Fibroblast of villous mesenchyme (primary cell): ENCODE measurements at regions not wholly inside any gene's neighbourhood (a gene's known extent, or its start where the extent isn't known, plus 50 kb on each side); places are given as distances from the start of the nearest gene placed in this dataset.

ENCODE experiments used
- DNase-seq: peaks from one replicate; pipeline ENCODE4 v3.0.0-alpha.2; 2010; ENCODE audit warnings: low read depth
- H3K4me3 ChIP-seq: 2 replicates; pipeline ENCODE4 v1.5.1; 2011; ENCODE audit warnings: low read depth, mild to moderate bottlenecking, low read length
- TF ChIP-seq, protein P1 (sequence below): IDR thresholded peaks from 2 replicates; pipeline ENCODE4 v1.5.1; 2012; ENCODE audit warnings: low read depth, mild to moderate bottlenecking, low read length; ENCODE audit not compliant: insufficient read depth

DNA sequence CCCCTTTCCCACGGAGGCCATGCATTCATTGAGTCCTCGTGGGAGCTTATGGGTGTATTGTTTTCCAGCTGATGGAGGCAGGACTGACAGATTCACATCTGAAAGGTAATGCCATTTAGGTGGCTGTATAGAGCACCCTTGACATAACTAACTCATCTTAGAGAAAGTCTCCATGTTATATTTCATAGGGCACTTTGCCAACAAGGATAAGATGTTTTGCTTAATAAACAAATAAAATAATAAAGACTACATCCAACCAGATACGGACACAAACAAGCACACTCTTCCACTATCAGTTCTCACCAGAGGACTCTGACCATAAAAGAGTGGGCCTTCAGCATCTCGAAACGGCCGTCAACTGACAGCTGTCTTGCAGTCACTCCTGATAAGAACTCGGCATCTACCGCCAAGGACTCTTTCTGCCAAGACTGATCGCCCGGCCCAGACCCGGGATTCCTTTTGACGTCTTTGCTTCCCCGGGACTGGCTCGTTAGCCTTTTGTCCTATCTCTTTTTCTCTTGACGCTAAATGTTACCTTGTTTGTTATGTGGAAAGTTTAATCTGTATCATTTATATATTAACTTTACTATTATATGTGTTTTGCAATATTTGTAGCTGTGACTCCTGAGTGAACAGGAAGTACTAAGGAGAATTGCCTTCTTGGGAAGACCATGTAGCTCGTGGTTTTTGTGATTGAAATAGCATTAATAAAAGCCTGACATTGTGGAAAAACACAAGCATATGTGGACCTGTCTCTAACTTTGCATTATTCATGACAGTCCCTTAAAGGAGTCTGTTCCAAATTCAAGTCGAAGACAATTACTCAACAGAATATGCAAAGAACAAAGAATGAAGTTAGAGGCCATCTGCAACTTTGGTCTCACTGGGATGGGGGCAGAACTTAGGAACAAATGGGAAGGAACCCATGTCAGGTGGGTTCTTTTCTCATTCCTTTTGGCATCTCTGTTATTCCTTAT is 195.1 kb downstream of the LPIN1 start:
- DNase-seq, result no peak
- TF ChIP-seq, protein P1, sequence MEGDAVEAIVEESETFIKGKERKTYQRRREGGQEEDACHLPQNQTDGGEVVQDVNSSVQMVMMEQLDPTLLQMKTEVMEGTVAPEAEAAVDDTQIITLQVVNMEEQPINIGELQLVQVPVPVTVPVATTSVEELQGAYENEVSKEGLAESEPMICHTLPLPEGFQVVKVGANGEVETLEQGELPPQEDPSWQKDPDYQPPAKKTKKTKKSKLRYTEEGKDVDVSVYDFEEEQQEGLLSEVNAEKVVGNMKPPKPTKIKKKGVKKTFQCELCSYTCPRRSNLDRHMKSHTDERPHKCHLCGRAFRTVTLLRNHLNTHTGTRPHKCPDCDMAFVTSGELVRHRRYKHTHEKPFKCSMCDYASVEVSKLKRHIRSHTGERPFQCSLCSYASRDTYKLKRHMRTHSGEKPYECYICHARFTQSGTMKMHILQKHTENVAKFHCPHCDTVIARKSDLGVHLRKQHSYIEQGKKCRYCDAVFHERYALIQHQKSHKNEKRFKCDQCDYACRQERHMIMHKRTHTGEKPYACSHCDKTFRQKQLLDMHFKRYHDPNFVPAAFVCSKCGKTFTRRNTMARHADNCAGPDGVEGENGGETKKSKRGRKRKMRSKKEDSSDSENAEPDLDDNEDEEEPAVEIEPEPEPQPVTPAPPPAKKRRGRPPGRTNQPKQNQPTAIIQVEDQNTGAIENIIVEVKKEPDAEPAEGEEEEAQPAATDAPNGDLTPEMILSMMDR, result no peak
- no peak overlapping the region for H3K4me3 ChIP-seq

DNA sequence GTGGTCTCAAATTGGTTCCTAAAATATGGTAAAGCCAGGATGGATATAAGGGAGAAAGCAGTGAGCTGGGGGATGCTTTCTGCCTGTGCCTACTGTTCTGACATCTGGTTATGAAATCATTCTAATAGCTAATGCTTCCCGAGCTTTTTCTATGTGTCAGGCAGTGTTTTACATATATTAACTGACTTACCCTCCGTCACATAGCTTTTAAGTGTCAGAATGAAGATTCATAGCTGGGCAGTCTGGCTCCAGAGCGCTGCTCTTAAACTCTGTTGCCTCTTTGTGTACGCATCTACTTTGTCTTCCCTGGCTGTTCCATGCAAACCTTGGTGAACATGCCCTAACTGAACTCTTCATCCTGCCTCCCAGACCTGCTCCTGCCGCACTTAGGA is 195.7 kb downstream of the LPIN1 start:
- TF ChIP-seq, protein P1, result no peak
- no peak for DNase-seq
- H3K4me3 ChIP-seq, result no peak overlapping the region

DNA sequence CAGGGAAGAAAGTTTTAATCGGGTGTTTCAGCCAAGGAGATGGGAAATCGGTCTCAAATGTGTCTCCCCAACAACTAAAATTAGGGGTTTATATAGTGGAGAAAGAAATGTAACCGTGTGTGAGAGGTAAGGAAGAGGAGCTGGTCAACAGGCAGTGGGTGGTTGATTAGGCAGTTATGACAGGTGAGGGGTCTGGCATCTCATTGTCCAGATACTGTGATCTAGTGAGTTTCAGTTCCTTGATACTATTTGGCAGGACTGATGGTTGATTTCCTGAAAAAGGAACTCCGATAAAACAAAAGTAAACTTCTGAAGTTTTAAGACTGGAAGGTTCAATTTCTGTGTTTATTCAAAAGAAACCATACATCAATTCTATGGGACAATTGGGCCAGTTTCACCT is 197.9 kb downstream of the LPIN1 start:
- TF ChIP-seq, protein P1, result no peak
- no peak for DNase-seq

DNA sequence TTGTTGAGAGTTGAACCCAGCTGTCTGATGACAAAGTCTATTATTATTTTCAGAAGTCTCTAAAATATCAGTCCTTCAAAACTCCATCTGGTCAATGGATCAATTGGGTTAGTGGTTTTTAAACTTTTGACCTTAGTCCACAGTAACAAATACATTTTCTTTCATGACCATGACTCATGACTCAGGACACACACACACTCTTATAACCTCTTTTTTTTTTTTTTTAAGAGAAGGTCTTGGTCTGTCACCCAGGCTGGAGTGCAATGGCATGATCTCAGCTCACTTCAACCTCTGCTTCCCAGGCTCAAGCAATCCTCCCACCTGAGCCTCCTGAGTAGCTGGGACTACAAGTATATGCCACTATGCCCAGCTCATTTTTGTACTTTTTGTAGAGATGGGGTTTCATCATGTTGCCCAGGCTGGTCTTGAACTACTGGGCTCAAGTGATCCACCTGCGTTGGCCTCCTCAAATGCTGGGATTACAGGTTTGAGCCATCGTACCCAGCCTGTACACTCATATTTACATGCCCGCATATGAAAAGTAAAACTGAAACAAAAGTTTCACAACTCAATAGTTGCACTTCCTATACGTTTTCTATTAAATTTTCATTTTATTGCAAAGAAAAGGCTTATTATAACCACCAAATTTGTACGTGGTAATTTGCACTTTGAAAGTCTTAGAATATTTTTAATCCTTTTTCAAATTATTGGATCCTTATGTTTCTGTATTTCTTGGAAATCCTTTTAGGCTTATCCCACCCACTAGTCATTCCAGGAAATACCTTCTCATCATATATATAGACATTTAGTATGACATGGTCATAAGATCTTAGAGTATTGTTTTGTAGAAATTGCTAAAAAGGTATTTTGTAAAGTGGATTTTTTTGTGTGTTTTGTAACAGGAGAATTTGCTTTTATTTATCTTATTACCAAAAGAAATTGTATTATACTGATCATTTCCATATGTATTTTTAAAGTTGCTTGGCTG is 199.0 kb downstream of the LPIN1 start:
- TF ChIP-seq, protein P1, result no peak
- DNase-seq, result no peak
- no peak overlapping the region for H3K4me3 ChIP-seq

More for the DNA sequence above, 197.9 kb downstream of the LPIN1 start:
- H3K4me3 ChIP-seq, result no peak overlapping the region

DNA sequence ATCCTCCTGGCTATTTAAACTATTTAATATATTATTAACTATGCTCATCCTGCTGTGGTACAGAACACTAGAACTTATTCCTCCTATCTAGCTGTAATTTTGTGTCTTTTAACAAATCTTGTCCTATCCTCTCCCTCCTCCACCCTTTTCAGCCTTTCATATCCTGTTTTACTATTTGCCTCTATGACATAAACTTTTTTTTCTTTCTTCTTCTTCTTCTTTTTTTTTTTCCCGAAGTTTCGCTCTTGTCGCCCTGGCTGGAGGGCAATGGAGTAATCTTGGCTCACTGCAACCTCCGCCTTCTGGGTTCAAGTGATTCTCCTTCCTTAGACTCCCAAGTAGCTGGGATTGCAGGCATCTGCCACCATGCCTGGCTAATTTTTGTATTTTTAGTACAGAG is 201.5 kb downstream of the LPIN1 start:
- no peak overlapping the region for H3K4me3 ChIP-seq
- TF ChIP-seq, protein P1, result no peak
- no peak for DNase-seq

DNA sequence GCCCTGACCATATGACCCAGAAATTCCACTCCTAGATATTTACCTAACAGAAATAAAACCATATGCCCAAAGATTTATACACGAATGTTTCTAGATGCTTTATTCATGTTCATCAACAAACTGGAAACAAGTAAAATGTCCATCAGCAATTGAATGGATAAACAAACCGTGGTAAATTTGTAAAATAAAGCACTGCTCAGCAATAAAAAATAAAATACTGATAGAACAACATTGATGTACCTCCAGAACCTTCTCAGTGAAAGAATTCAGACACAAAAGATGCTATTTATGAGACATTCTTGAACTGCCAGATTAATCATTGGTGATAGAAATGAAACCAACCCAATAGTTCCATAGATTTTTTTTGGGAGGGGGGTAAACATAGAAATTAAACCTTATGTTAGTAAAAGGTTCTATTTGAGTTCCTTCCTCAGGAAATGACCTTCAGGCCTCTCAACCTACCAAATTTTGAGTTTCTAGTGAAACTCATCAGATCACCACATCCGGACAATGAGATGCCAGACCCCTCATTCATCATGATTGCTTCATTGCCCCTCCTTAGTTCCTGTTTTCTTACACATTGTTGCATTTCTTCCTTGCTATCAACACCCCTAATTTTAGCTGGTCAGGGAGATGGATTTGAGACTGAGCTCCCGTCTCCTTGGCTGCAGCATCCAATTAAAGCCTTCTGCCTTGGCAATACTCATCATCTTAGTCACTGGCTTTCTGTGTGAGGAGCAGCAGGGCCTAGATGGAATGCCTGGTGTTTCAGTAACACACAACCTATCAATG is 203.5 kb downstream of the LPIN1 start:
- H3K4me3 ChIP-seq, result no peak overlapping the region
- TF ChIP-seq, protein P1, result no peak
- DNase-seq, result peak; percentile 59
